IMR-90 (cell line): ENCODE measurements at regions not wholly inside any gene's neighbourhood (a gene's known extent, or its start where the extent isn't known, plus 50 kb on each side); places are given as distances from the start of the nearest gene placed in this dataset.
A peak's percentile ranks its signal among the peaks of the same experiment; 100 is the strongest.

ENCODE experiments used
- ATAC-seq: fragments of 200-7000 bp; cut with Tn5 transposase; 2 replicates; pipeline ENCODE4 v1.9.1; 2020; ENCODE audit warnings: low read depth, mild to moderate bottlenecking, moderate library complexity
- BruUV-seq: library from RNA; stranded (reverse); fragments of 400-500 nt; replicated peaks from 2 replicates; lab custom pipeline; 2021; lab: Mats Ljungman, UMichigan
- CTCF ChIA-PET: fragments of 300-600 bp; formaldehyde crosslinking; extraction: SDS; loops from one replicate; lab custom pipeline; 2021; ENCODE audit warnings: antibody characterized with exemption; lab: Yijun Ruan, JAX
- POLR2A ChIA-PET: fragments of 300-600 bp; sonication (Branson Sonifier 250); formaldehyde crosslinking; loops from one replicate; lab custom pipeline; 2022; ENCODE audit warnings: antibody characterized with exemption; ENCODE audit not compliant: unreplicated experiment; lab: Charles Lee
- DNase-seq: peaks from one replicate; pipeline ENCODE4 v3.0.0; 2013
- H2AFZ ChIP-seq: replicated peaks from 2 replicates; pipeline ENCODE3; 2013; ENCODE audit warnings: low read length, mild to moderate bottlenecking; ENCODE audit not compliant: poor library complexity
- H2AK5ac ChIP-seq: 2 replicates; pipeline ENCODE4 v1.6.1; 2013; ENCODE audit warnings: low read depth, low read length, inconsistent platforms
- H2AK9ac ChIP-seq: replicated peaks from 2 replicates; pipeline ENCODE3; 2013; ENCODE audit warnings: mild to moderate bottlenecking, low read depth, low read length, moderate library complexity; ENCODE audit not compliant: poor library complexity
- H2BK120ac ChIP-seq: 2 replicates; pipeline ENCODE4 v1.6.1; 2013; ENCODE audit warnings: low read depth, low read length, inconsistent platforms
- H2BK15ac ChIP-seq: 3 replicates; pipeline ENCODE4 v1.6.1; 2013; ENCODE audit warnings: low read depth, low read length, inconsistent platforms
- H2BK20ac ChIP-seq: 2 replicates; pipeline ENCODE4 v1.6.1; 2013; ENCODE audit warnings: low read depth, mild to moderate bottlenecking, inconsistent platforms, low read length, moderate library complexity
- H2BK5ac ChIP-seq: 2 replicates; pipeline ENCODE4 v1.6.1; 2013; ENCODE audit warnings: mild to moderate bottlenecking, low read depth, low read length, inconsistent platforms; ENCODE audit not compliant: poor library complexity, severe bottlenecking
- H3K14ac ChIP-seq: replicated peaks from 2 replicates; pipeline ENCODE4 v1.6.1; 2013; ENCODE audit warnings: low read depth, low read length, inconsistent platforms
- H3K18ac ChIP-seq: 2 replicates; pipeline ENCODE4 v1.6.1; 2013; ENCODE audit warnings: low read depth, low read length, control low read depth
- H3K23ac ChIP-seq: 2 replicates; pipeline ENCODE4 v1.6.1; 2013; ENCODE audit warnings: low read depth, low read length, inconsistent platforms
- H3K27ac ChIP-seq: 2 replicates; pipeline ENCODE4 v1.5.1; 2013; ENCODE audit warnings: mild to moderate bottlenecking, control low read depth, low read length; ENCODE audit not compliant: insufficient read depth
- H3K27me3 ChIP-seq: 2 replicates; pipeline ENCODE4 v1.6.1; 2013; ENCODE audit warnings: low read length; ENCODE audit not compliant: control insufficient read depth, insufficient read depth
- H3K36me3 ChIP-seq: 2 replicates; pipeline ENCODE4 v1.6.1; 2013; ENCODE audit warnings: low read length, mixed read lengths; ENCODE audit not compliant: control insufficient read depth, insufficient read depth
- H3K4ac ChIP-seq: 2 replicates; pipeline ENCODE4 v1.6.1; 2013; ENCODE audit warnings: low read depth, low read length, inconsistent platforms
- H3K4me1 ChIP-seq: 2 replicates; pipeline ENCODE4 v1.6.1; 2013; ENCODE audit warnings: low read length, mixed read lengths; ENCODE audit not compliant: control insufficient read depth, insufficient read depth
- H3K4me2 ChIP-seq: 2 replicates; pipeline ENCODE4 v1.6.1; 2013; ENCODE audit warnings: low read depth, mild to moderate bottlenecking, control low read depth, low read length, moderate library complexity
- H3K4me3 ChIP-seq: 2 replicates; pipeline ENCODE4 v1.5.1; 2013; ENCODE audit warnings: low read depth, mild to moderate bottlenecking, control low read depth, low read length, moderate library complexity; ENCODE audit not compliant: insufficient read depth
- H3K56ac ChIP-seq: 2 replicates; pipeline ENCODE4 v1.6.1; 2013; ENCODE audit warnings: low read length, inconsistent platforms; ENCODE audit not compliant: insufficient read depth; ENCODE audit errors: extremely low read depth
- H3K79me1 ChIP-seq, 2 experiments: 2 replicates each; pipeline ENCODE4 v1.6.1; 2013; ENCODE audit warnings: low read length in 2 of 2, inconsistent platforms in 1 of 2, low read depth in 1 of 2
- H3K9ac ChIP-seq: 2 replicates; pipeline ENCODE4 v1.6.1; 2013; ENCODE audit warnings: low read depth, low read length, control low read depth
- H3K9me1 ChIP-seq: 2 replicates; pipeline ENCODE4 v1.6.1; 2013; ENCODE audit warnings: low read length, inconsistent platforms; ENCODE audit not compliant: insufficient read depth
- H3K9me3 ChIP-seq: 2 replicates; pipeline ENCODE4 v1.6.1; 2013; ENCODE audit warnings: low read length; ENCODE audit not compliant: control insufficient read depth, insufficient read depth
- H4K20me1 ChIP-seq: 2 replicates; pipeline ENCODE4 v1.6.1; 2013; ENCODE audit warnings: low read length, inconsistent platforms; ENCODE audit not compliant: insufficient read depth
- H4K5ac ChIP-seq: 2 replicates; pipeline ENCODE4 v1.6.1; 2013; ENCODE audit warnings: mild to moderate bottlenecking, low read depth, low read length, control low read depth
- H4K8ac ChIP-seq, 2 experiments: 2 replicates each; pipeline ENCODE4 v1.6.1; 2013; ENCODE audit warnings: low read depth in 2 of 2, low read length in 2 of 2, control low read depth in 1 of 2, inconsistent platforms in 1 of 2
- H4K91ac ChIP-seq: 2 replicates; pipeline ENCODE4 v1.6.1; 2013; ENCODE audit warnings: low read depth, low read length, inconsistent platforms; ENCODE audit not compliant: insufficient read depth
- BHLHE40 ChIP-seq: fragments of 150-350 bp; IDR thresholded peaks from 2 replicates; pipeline ENCODE4 v1.6.1; 2016; ENCODE audit warnings: mild to moderate bottlenecking, low read depth, low read length
- MAFK ChIP-seq: IDR thresholded peaks from 2 replicates; pipeline ENCODE4 v1.6.1; 2012; ENCODE audit warnings: low read depth, low read length, improper control_type of control experiment
- MAZ ChIP-seq: IDR thresholded peaks from 2 replicates; pipeline ENCODE4 v1.6.1; 2012; ENCODE audit warnings: low read depth, mild to moderate bottlenecking, low read length, improper control_type of control experiment, moderate library complexity, borderline replicate concordance
- MXI1 ChIP-seq: IDR thresholded peaks from 2 replicates; pipeline ENCODE4 v1.6.1; 2012; ENCODE audit warnings: low read depth, mild to moderate bottlenecking, low read length, moderate library complexity, borderline replicate concordance
- NFE2L2 ChIP-seq: fragments of 150-350 bp; IDR thresholded peaks from 2 replicates; pipeline ENCODE4 v1.6.1; 2016; ENCODE audit warnings: low read depth, mild to moderate bottlenecking, low read length
- POLR2A ChIP-seq: IDR thresholded peaks from 2 replicates; pipeline ENCODE4 v1.6.1; 2012; ENCODE audit warnings: mild to moderate bottlenecking, low read depth, low read length
- RFX5 ChIP-seq: IDR thresholded peaks from 2 replicates; pipeline ENCODE4 v1.8.0; 2012; ENCODE audit warnings: low read depth, mild to moderate bottlenecking, low read length, moderate library complexity
- WGBS, 2 experiments: methylation state at CpG; one replicate each; pipeline versions ENCODE4 v1.1.5 to v1.1.7; 2013; ENCODE audit warnings: missing lambda C conversion rate in 2 of 2; ENCODE audit not compliant: insufficient read length in 1 of 2; ENCODE audit errors: extremely low coverage in 2 of 2; 5-methylcytosine and 5-hydroxymethylcytosine counted together
- dilution Hi-C: fragments of 300-500 bp; cut with HindIII; formaldehyde crosslinking; loops from one replicate; pipeline ENCODE4 v1.14.3; 2018; ENCODE audit warnings: low sequenced_read_pairs; ENCODE audit not compliant: unreplicated experiment
- in situ Hi-C: fragments of 300-500 bp; cut with MboI; formaldehyde crosslinking; loops from 3 replicates; pipeline ENCODE4 v1.14.3; 2019; ENCODE audit warnings: low sequenced_read_pairs, inconsistent platforms, mixed read lengths
- intact Hi-C: fragments of 100-400 bp; cut with micrococcal nuclease; formaldehyde crosslinking; loops from 2 replicates; pipeline ENCODE4 v1.10.0; 2022

DNA sequence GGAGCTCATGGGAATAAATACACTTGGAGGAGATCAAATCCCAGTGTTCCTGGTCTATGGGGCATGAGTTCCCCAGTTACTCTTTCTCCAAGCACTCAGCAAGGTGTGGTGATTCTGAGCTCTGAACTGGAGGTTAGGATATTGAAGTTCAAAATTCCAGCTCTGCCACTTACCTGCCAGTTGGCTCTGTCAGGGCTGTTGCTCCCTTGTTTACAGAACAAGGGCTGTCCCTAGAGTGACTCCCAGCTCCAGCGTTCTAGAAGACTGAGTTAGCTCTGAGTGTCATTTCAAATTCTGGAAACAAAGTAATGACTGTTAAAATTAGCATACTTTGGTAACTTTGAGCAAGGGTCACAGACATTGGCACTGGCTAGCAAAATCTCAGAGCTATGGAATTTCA lies 69.7 kb upstream of the ZBED5 start:
- no peaks in the 10 kb centered on the region for H3K9me3 ChIP-seq
- no peaks in the 10 kb centered on the region for H3K27me3 ChIP-seq
- ChIA-PET CTCF (interaction anchor here (1.1 kb wide), 1 partner anchor 27 kb away, joined by 3 read pairs; no protein-coding TSS in a partner anchor), POLR2A (no interaction called here)
- H2BK15ac ChIP-seq: 0 out of 3 replicates have a peak overlapping the region, but pooled peaks have one; percentile 27
- peak overlapping the region in 1 of 2 experiments; percentile 20; a peak in 1 of 4 replicates for H4K8ac ChIP-seq
- H2AK9ac ChIP-seq: no peak overlapping the region
- H3K4ac ChIP-seq: no peak overlapping the region
- peaks cover 2 to 13% of the 10 kb centered on the region in 2 experiments; a peak in 2 of 4 replicates for H3K79me1 ChIP-seq
- H3K4me1 ChIP-seq: peaks cover 14% of the 10 kb centered on the region
- H2AK5ac ChIP-seq: no peak overlapping the region
- H3K4me3 ChIP-seq: no peak overlapping the region
- H3K9ac ChIP-seq: no peak overlapping the region
- no peak overlapping the region for H3K4me2 ChIP-seq
- no peaks in the 10 kb centered on the region for H4K20me1 ChIP-seq
- no CpG with 5 or more reads among the region's 1 CpG for WGBS, 2 experiments
- H3K56ac ChIP-seq: no peak overlapping the region
- no peak for TF ChIP-seq MXI1
- no peak for TF ChIP-seq POLR2A
- TF ChIP-seq MAZ: no peak
- no peak for TF ChIP-seq MAFK
- TF ChIP-seq NFE2L2: no peak
- TF ChIP-seq BHLHE40: no peak
- TF ChIP-seq RFX5: no peak
- H3K14ac ChIP-seq: peak overlapping the region; percentile 64
- in situ Hi-C loops (no loop called here), intact Hi-C loops (no loop called here), dilution Hi-C loops (no loop called here)
- no TSS peak for BruUV-seq
- H3K9me1 ChIP-seq: peaks cover 13% of the 10 kb centered on the region
- H2BK5ac ChIP-seq: no peak overlapping the region
- H2BK120ac ChIP-seq: peak overlapping the region; percentile 63; the same call in 1 of the 2 replicates
- ATAC-seq: no peak
- DNase-seq: no peak
- peak overlapping the region; percentile 39; the same call in 1 of the 2 replicates for H3K23ac ChIP-seq
- no peak overlapping the region for H3K18ac ChIP-seq
- 0 out of 2 replicates have a peak overlapping the region, but pooled peaks have one; percentile 27 for H4K91ac ChIP-seq
- H3K36me3 ChIP-seq: no peaks in the 10 kb centered on the region
- peak overlapping the region; percentile 33; the same call in 1 of the 2 replicates for H2BK20ac ChIP-seq
- no peak overlapping the region for H4K5ac ChIP-seq
- H3K27ac ChIP-seq: no peak overlapping the region
- H2AFZ ChIP-seq: peak overlapping the region; percentile 74
